EH (cell line): ENCODE measurements at regions not wholly inside any gene's neighbourhood (a gene's known extent, or its start where the extent isn't known, plus 50 kb on each side); places are given as distances from the start of the nearest gene placed in this dataset.
"Not testable (repeated sequence)": the region's sequence is repeated elsewhere in the genome, so short reads cannot be mapped to it uniquely, and the experiment has no call there.

Source experiments
- DNase-seq: peaks from one replicate; pipeline ENCODE4 v3.0.0-alpha.2; 2015; ENCODE audit warnings: low read depth

- DNase-seq, result no peak
Observed at GRCh38 chr5:2892466-2893000, 141.1 kb upstream of the IRX2 start.

DNA sequence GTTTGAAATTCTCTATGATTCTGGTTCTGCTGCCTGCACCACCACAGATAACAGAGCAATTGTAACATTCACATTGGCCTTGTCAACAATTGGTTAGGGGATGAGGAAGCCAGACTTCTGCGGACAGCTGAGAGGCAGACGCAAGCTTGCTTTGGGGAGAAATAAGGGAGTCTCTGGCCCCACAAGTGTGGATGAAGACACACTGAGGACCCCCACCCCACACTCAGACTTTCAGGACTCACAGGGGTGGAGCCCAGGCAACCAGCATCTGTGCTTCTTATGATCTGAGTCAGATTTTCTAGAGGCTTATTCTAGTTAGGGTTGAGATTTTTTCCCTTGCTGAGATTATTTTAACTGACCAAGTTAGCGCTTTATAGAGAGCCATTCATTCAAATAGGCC is 140.3 kb upstream of the IRX2 start:
- no peak for DNase-seq

DNA sequence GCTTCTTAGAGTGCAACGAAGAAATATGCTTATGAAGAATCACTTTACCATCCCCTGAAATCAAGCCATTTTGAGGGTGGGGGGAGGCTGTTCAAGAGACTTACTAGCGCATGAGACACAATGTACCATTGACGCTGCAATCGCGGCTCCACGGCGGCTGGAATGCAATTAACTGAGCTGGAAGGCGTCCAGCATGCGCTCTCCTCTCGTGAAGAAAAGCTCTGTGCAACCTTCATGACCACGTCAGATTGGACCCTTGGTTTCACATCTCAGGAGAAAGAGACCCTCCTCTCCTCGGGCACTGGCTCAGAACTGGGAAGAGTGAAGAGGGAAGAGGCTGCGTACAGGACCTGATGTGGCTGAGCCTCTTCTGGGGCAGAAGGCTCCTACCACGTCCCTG is 138.5 kb upstream of the IRX2 start:
- DNase-seq, result no peak

DNA sequence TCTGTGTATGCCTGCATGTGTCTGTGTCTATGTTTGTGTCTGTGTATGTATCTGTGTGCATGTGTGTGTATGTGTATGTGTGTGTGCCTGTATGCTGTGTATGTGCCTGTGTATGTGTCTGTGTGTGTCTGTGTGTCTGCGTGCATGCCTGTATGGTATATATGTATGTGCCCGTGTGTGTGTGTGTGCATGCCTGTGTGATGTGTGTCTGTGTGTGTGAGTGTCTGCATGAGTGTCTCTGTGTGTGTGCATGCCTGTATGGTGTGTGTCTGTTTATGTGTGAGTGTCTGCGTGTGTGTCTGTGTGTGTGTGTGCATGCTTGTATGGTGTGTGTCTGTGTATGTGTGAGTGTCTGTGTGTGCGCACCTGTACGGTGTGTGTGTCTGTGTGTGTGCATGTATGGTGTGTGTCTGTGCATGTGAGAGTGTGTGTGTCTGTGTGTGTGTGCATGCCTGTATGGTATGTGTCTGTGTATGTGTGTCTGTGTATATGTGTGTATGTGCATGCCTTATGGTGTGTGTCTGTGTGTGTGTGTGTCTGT is 137.1 kb upstream of the IRX2 start:
- no peak for DNase-seq

GRCh38 chr5:2887481-2888348 is 136.2 kb upstream of the IRX2 start:
- no peak for DNase-seq

- DNase-seq, result no peak
Observed at GRCh38 chr5:2886531-2886930, 135.1 kb upstream of the IRX2 start.

DNA sequence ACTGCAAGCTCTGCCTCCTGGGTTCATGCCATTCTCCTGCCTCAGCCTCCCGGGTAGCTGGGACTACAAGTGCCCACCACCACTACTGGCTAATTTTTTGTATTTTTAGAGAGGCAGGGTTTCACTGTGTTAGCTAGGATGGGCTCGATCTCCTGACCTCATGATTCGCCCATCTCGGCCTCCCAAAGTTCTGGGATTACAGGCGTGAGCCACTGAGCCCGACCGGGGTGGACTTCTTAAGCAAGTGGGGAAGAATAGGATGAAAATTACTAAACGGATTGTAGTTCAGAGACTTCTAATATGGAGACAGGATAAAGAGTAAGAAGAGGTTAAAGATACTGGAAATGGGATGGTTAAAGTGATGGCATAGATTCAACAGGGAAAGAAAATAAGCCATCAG is 132.3 kb upstream of the IRX2 start:
- DNase-seq, result no peak

DNA sequence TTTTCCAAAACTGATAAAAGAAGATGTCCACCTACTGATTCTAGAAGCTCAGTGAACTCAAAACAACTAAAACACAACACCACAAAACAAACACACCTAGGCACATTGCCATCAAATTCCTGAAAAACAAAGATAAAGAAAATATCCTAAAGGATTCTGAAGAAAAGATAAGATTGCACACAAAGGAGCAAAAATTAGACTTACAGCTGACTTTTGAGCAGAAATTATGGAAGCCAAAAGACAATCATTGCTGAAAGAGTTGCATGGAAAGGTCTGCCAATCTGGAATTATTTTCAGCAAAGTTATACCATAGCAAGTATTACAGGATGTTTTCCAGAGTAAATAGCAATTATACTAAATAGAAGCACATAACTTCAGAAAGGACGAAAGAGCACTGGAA is 128.2 kb upstream of the IRX2 start:
- no peak for DNase-seq

GRCh38 chr5:2877522-2877921 is 126.0 kb upstream of the IRX2 start:
- no peak for DNase-seq

DNA sequence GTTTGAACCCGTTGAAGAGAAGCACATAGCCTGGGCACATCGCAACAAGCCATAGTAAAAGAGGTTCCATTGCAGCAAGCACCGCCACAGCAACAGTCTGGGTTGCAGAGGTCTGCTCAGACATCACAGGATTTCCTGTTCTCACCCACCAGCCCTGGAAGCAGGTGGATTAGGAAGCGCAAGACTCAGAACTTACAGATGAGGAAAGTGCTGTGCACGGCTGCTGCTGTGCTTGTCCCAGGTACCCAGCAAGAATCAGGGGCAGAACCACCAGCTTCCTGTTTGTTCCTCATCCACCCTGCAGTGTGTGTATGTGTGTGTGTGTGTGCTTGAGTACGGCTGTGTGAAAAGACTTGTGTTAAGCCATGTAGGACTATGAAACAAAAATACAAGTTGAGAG is 124.7 kb upstream of the IRX2 start:
- DNase-seq, result no peak

- DNase-seq, result no peak
Observed at GRCh38 chr5:2874099-2874498, 122.6 kb upstream of the IRX2 start.

- no peak for DNase-seq
Observed at GRCh38 chr5:2872676-2873075, 121.2 kb upstream of the IRX2 start.

DNA sequence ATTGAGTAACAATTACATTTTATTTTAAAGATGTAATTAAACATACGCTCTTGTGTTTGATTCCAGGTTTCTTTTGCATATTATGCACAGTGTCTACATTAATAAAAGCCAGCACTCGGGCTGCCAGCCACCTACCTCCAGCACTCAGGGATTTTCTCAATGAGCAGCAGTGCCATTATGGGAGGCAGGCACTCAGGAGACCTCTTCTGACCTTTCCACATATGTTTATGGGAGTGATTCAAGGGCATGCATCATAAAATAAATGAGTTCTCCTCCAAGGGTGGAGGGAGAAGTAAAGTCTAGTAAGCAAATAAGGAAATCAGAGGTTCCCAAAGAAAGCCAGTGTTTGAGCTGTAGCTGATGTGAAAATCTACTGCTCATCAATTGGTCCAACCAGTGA is 119.8 kb upstream of the IRX2 start:
- DNase-seq, result no peak

DNA sequence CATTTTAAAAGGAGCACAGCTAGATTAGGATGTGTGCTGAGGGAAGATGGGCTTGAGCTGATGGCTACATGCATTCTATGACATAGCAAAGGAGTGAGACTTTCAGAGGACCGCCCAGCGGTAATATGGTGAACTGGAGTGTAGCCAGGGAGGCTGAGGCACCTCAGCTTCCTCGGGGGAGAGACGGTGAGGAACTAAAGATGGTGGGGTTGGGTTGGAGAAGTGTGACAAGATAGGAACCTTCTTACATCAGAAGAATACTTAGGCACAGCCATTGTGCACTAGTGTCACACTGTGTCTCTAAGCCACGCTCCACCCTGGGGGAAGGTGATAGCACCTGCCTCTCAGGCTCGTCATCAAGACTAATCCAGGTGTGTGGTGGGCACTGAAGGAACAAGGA is 118.0 kb upstream of the IRX2 start:
- DNase-seq, result no peak

GRCh38 chr5:2867373-2867933 is 116.0 kb upstream of the IRX2 start:
- no peak for DNase-seq

- DNase-seq, result no peak
Observed at GRCh38 chr5:2866662-2867372, 115.3 kb upstream of the IRX2 start.

GRCh38 chr5:2865856-2866255 is 114.4 kb upstream of the IRX2 start:
- no peak for DNase-seq

GRCh38 chr5:2864515-2865105 is 113.1 kb upstream of the IRX2 start:
- DNase-seq, result no peak

GRCh38 chr5:2863675-2864433 is 112.4 kb upstream of the IRX2 start:
- no peak for DNase-seq

DNA sequence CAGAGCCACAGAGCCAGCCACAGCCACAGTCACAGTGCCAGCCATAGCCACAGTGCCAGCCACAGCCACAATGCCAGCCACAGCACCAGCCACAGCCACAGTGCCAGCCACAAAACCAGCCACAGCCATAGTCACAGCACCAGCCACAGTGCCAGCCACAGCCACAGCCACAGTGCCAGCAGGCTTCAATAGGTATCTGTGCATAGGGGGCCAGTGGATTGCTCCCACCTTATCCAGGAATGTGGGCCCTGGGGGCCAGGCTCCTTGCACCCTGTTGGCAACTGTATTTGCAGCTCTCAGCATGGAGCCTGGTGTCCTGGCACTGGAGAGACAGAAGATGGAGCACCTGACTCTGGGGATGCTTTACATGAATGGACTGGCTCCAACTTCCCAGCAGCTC is 111.7 kb upstream of the IRX2 start:
- DNase-seq, result no peak

DNA sequence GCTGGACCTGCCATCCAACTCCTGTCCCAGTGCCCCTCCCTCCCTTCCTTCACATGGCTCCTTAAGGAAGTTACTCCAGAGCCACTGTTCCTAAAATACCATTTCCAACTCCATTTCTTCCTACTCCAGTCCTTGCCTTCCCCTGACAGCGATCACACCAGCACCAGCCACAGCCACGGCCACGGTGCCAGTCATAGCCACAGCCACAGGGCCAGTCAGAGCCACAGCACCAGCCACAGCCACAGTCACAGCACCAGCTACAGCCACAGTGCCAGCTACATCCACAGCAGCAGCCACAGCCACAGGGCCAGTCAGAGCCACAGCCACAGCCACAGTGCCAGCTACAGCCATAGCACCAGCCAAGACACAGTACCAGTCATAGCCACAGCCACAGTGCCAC is 110.7 kb upstream of the IRX2 start:
- not testable (repeated sequence) for DNase-seq

DNA sequence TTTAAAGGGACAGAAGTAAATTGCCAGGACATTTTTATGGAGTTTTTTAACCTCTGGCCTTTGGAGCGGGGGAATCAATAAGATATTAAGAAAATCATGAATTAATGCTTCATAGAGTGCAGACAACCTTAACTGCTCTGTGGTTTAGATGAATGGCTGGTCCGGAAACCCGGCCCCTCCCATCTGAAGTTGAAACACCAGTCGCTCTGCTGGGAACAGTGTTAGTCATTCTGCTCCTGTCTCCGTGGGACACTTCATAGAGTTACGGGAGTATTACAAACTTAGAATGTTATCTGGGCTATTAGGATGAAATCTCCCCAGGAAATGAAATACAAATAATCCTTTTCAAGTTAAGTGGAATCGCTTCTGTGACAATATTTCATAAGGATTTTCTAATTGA is 110.1 kb upstream of the IRX2 start:
- no peak for DNase-seq
